Tibial artery (tissue), 4 donors: ENCODE measurements at regions not wholly inside any gene's neighbourhood (a gene's known extent, or its start where the extent isn't known, plus 50 kb on each side); places are given as distances from the start of the nearest gene placed in this dataset.

ENCODE experiments used
- DNase-seq, 2 donors: peaks; one replicate each; pipeline ENCODE4 v3.0.0-alpha.2; 2019
- H3K27ac ChIP-seq, 2 donors: fragments of 200-600 bp; sonication (generic) in 1 of 2; 1 replicate in 1 of 2; 2 replicates in 1 of 2; pipeline ENCODE4 v1.5.1; 2018 to 2019; ENCODE audit warnings: mild to moderate bottlenecking in 1 of 2
- H3K27me3 ChIP-seq, 2 donors: fragments of 200-600 bp; sonication (generic) in 1 of 2; one replicate each; pipeline versions ENCODE4 v1.5.1 to v1.6.0; 2016 to 2019
- H3K36me3 ChIP-seq, 3 donors: fragments of 200-600 bp; sonication (generic) in 2 of 3; one replicate each; pipeline ENCODE4 v1.5.1; 2016 to 2019; ENCODE audit warnings: mild to moderate bottlenecking in 2 of 3
- H3K4me1 ChIP-seq, 4 donors: fragments of 200-600 bp; sonication (generic) in 2 of 4; 1 replicate in 3 of 4; 2 replicates in 1 of 4; pipeline ENCODE4 v1.5.1; 2016 to 2019
- H3K4me3 ChIP-seq, 2 donors: fragments of 200-600 bp; sonication (generic) in 1 of 2; 1 replicate in 1 of 2; 2 replicates in 1 of 2; pipeline ENCODE4 v1.5.1; 2018 to 2019; ENCODE audit warnings: mild to moderate bottlenecking in 2 of 2
- H3K9me3 ChIP-seq, 3 donors: fragments of 200-600 bp; sonication (generic) in 1 of 3; one replicate each; pipeline ENCODE4 v1.5.1; 2016 to 2019
- CTCF ChIP-seq, 2 experiments: fragments of 200-600 bp in 1 of 2; fragments of 450-650 bp in 1 of 2; IDR thresholded peaks; one replicate each; pipeline ENCODE4 v1.5.1; 2017 to 2019; ENCODE audit warnings: antibody characterized with exemption in 2 of 2, mild to moderate bottlenecking in 1 of 2, moderate library complexity in 1 of 2
- intact Hi-C: fragments of 100-400 bp; cut with DNase I; formaldehyde crosslinking; loops from one replicate; pipeline ENCODE4 v1.15.0; 2023; ENCODE audit warnings: low total_unique reads

- DNase-seq, result no peak
- no peaks in the 10 kb centered on the region for H3K9me3 ChIP-seq
- intact Hi-C loops, result no loop called here
Observed at GRCh38 chr11:39617971-39618370, 1841.5 kb downstream of the LRRC4C start.

GRCh38 chr11:39589391-39589790 is 1870.1 kb downstream of the LRRC4C start:
- no peak overlapping the region for H3K27ac ChIP-seq
- intact Hi-C loops, result no loop called here
- H3K4me1 ChIP-seq, result no peaks in the 10 kb centered on the region
- H3K9me3 ChIP-seq, result no peaks in the 10 kb centered on the region
- no peaks in the 10 kb centered on the region for H3K27me3 ChIP-seq
- no peak for TF ChIP-seq CTCF (IDR thresholded peaks at IDR 0.05)
- no peaks in the 10 kb centered on the region for H3K36me3 ChIP-seq
- DNase-seq, result no peak
- H3K4me3 ChIP-seq, result no peak overlapping the region

More at GRCh38 chr11:39617971-39618370, 1841.5 kb downstream of the LRRC4C start:
- H3K27ac ChIP-seq, result no peak overlapping the region
- no peaks in the 10 kb centered on the region for H3K27me3 ChIP-seq
- H3K36me3 ChIP-seq, result no peaks in the 10 kb centered on the region
- no peak for TF ChIP-seq CTCF (IDR thresholded peaks at IDR 0.05)
- no peaks in the 10 kb centered on the region for H3K4me1 ChIP-seq
- H3K4me3 ChIP-seq, result no peak overlapping the region

- intact Hi-C loops, result no loop called here
- no peak for DNase-seq
- H3K4me3 ChIP-seq, result no peak overlapping the region
- H3K27me3 ChIP-seq, result no peaks in the 10 kb centered on the region
- no peak overlapping the region for H3K27ac ChIP-seq
- no peaks in the 10 kb centered on the region for H3K4me1 ChIP-seq
- H3K9me3 ChIP-seq, result no peaks in the 10 kb centered on the region
- no peaks in the 10 kb centered on the region for H3K36me3 ChIP-seq
- TF ChIP-seq CTCF (IDR thresholded peaks at IDR 0.05), result no peak
Observed at GRCh38 chr11:39586036-39586435, 1873.4 kb downstream of the LRRC4C start.

- Histone ChIP-seq H3K4me1 (no peaks in the 10 kb centered on the region), H3K9me3 (no peaks in the 10 kb centered on the region), H3K36me3 (no peaks in the 10 kb centered on the region), H3K27ac (no peak overlapping the region), H3K27me3 (no peaks in the 10 kb centered on the region), H3K4me3 (no peak overlapping the region)
- no peak for DNase-seq
- TF ChIP-seq CTCF (IDR thresholded peaks at IDR 0.05), result no peak
- intact Hi-C loops, result no loop called here
Observed at GRCh38 chr11:39571081-39571480, 1888.4 kb downstream of the LRRC4C start.

GRCh38 chr11:39570526-39570925 is 1888.9 kb downstream of the LRRC4C start:
- Histone ChIP-seq H3K27ac (no peak overlapping the region), H3K4me1 (no peaks in the 10 kb centered on the region), H3K9me3 (no peaks in the 10 kb centered on the region), H3K27me3 (no peaks in the 10 kb centered on the region), H3K36me3 (no peaks in the 10 kb centered on the region), H3K4me3 (no peak overlapping the region)
- no peak for DNase-seq
- TF ChIP-seq CTCF (IDR thresholded peaks at IDR 0.05), result no peak
- intact Hi-C loops, result no loop called here

GRCh38 chr11:39569789-39570188 is 1889.7 kb downstream of the LRRC4C start:
- H3K4me3 ChIP-seq, result no peak overlapping the region
- no peaks in the 10 kb centered on the region for H3K36me3 ChIP-seq
- H3K27ac ChIP-seq, result no peak overlapping the region
- no peaks in the 10 kb centered on the region for H3K9me3 ChIP-seq
- no peaks in the 10 kb centered on the region for H3K27me3 ChIP-seq
- no peaks in the 10 kb centered on the region for H3K4me1 ChIP-seq
- DNase-seq, result no peak
- TF ChIP-seq CTCF (IDR thresholded peaks at IDR 0.05), result no peak
- intact Hi-C loops, result no loop called here
